HG03442 (cell line): ENCODE measurements at regions not wholly inside any gene's neighbourhood (a gene's known extent, or its start where the extent isn't known, plus 50 kb on each side); places are given as distances from the start of the nearest gene placed in this dataset.
"Not testable (repeated sequence)": the region's sequence is repeated elsewhere in the genome, so short reads cannot be mapped to it uniquely, and the experiment has no call there.

ENCODE experiments used
- ATAC-seq: cut with Tn5 transposase; IDR thresholded peaks from one replicate; pipeline ENCODE4 v1.9.1; 2021; ENCODE audit warnings: mild to moderate bottlenecking, moderate library complexity; ENCODE audit not compliant: unreplicated experiment

GRCh38 chr9:100639854-100640253 is 62.0 kb downstream of the CAVIN4 start:
- no peak for ATAC-seq

- no peak for ATAC-seq
These were observed 62.7 kb downstream of the CAVIN4 start for GRCh38 chr9:100640447-100641050.

GRCh38 chr9:100641166-100641565 is 63.3 kb downstream of the CAVIN4 start:
- ATAC-seq = no peak

GRCh38 chr9:100652850-100653249 is 75.0 kb downstream of the CAVIN4 start:
- no peak for ATAC-seq

- ATAC-seq = no peak
These were observed 75.9 kb downstream of the CAVIN4 start for GRCh38 chr9:100653643-100654334.

GRCh38 chr9:100656851-100657250 is 79.0 kb downstream of the CAVIN4 start:
- ATAC-seq = not testable (repeated sequence)

GRCh38 chr9:100661668-100662067 is 83.8 kb downstream of the CAVIN4 start:
- ATAC-seq = no peak

GRCh38 chr9:100662122-100662521 is 84.2 kb downstream of the CAVIN4 start:
- no peak for ATAC-seq

- no peak for ATAC-seq
These were observed 89.6 kb downstream of the CAVIN4 start for GRCh38 chr9:100667448-100667847.

- no peak for ATAC-seq
These were observed 90.1 kb downstream of the CAVIN4 start for GRCh38 chr9:100668024-100668423.

GRCh38 chr9:100669968-100670367 is 92.1 kb downstream of the CAVIN4 start:
- ATAC-seq = no peak

GRCh38 chr9:100670719-100671118 is 92.8 kb downstream of the CAVIN4 start:
- peak; percentile 86 for ATAC-seq

- ATAC-seq = no peak
These were observed 94.0 kb downstream of the CAVIN4 start for GRCh38 chr9:100671898-100672297.

- ATAC-seq = no peak
These were observed 95.4 kb downstream of the CAVIN4 start for GRCh38 chr9:100673249-100673648.

- no peak for ATAC-seq
These were observed 96.7 kb downstream of the CAVIN4 start for GRCh38 chr9:100674419-100675122.

- ATAC-seq = no peak
These were observed 102.0 kb downstream of the CAVIN4 start for GRCh38 chr9:100679834-100680233.

GRCh38 chr9:100686420-100686819 is 108.5 kb downstream of the CAVIN4 start:
- no peak for ATAC-seq

GRCh38 chr9:100689635-100690034 is 111.8 kb downstream of the CAVIN4 start:
- peak; percentile 90 for ATAC-seq

GRCh38 chr9:100690438-100690837 is 112.6 kb downstream of the CAVIN4 start:
- ATAC-seq = no peak

GRCh38 chr9:100697339-100697738 is 119.5 kb downstream of the CAVIN4 start:
- ATAC-seq = no peak

GRCh38 chr9:100698945-100699344 is 121.1 kb downstream of the CAVIN4 start:
- no peak for ATAC-seq

GRCh38 chr9:100699668-100700067 is 121.8 kb downstream of the CAVIN4 start:
- ATAC-seq = no peak
